Activated naive CD8-positive, alpha-beta T cell treated with anti-CD3 and anti-CD28 coated beads for 36 hours (primary cell): ENCODE measurements at regions not wholly inside any gene's neighbourhood (a gene's known extent, or its start where the extent isn't known, plus 50 kb on each side); places are given as distances from the start of the nearest gene placed in this dataset.

ENCODE experiments used
- DNase-seq: peaks from one replicate; pipeline ENCODE4 v3.0.0; 2021
- H3K27ac Mint-ChIP-seq: one replicate; pipeline ENCODE4 v1.8.0; 2022; ENCODE audit warnings: mild to moderate bottlenecking, moderate library complexity, mixed read lengths
- H3K27me3 Mint-ChIP-seq: one replicate; pipeline ENCODE4 v1.8.0; 2022; ENCODE audit warnings: mild to moderate bottlenecking, mixed read lengths
- H3K36me3 Mint-ChIP-seq: one replicate; pipeline ENCODE4 v1.8.0; 2021; ENCODE audit warnings: mild to moderate bottlenecking, mixed read lengths
- H3K4me1 Mint-ChIP-seq: one replicate; pipeline ENCODE4 v1.8.0; 2021; ENCODE audit warnings: mixed read lengths
- H3K4me3 Mint-ChIP-seq: one replicate; pipeline ENCODE4 v1.8.0; 2022; ENCODE audit warnings: mild to moderate bottlenecking, moderate library complexity, mixed read lengths
- H3K9me3 Mint-ChIP-seq: one replicate; pipeline ENCODE4 v1.8.0; 2022; ENCODE audit warnings: mixed read lengths

DNA sequence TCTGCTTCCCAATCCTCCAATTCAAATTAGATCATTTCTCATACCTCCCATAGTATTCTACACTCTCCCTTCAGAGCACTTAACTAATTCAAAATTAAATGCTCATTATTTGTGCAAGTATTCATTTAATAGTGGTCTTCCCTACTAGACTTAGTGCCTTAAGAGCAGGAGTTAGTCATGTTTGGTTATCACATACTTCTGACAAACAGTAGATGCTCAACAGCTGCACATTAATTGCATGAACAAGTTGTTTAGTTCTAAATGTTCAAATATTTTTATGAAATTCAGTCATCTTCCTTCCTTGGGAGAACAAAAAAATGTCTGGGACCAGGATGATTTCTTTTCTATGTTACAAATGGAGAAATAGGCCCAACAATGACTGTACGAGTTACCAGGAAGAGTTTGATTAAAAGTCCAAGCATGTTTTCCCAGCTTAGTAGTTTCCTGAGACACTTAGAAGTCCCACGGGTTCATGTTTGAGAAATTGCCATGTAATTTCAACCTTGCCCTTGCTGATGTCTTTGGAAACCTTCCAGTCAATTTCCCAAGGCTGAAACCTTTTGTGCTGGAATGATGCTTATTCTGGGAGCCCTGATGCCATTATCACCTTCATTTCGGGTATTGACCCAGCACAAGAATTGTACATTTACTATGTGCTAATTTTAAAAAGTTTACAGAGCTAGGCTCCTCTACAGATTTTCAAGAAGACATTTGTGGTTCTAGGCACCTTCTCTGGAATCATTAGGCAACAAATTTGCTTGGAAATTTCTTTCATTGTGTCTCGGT, 437.9 kb upstream of the PLXNA2 start:
- H3K27ac Mint-ChIP-seq = no peak overlapping the region
- H3K27me3 Mint-ChIP-seq = peaks cover 18% of the 10 kb centered on the region
- H3K4me1 Mint-ChIP-seq = no peaks in the 10 kb centered on the region
- no peak overlapping the region for H3K4me3 Mint-ChIP-seq
- H3K9me3 Mint-ChIP-seq = no peaks in the 10 kb centered on the region
- no peak for DNase-seq
- no peaks in the 10 kb centered on the region for H3K36me3 Mint-ChIP-seq

DNA sequence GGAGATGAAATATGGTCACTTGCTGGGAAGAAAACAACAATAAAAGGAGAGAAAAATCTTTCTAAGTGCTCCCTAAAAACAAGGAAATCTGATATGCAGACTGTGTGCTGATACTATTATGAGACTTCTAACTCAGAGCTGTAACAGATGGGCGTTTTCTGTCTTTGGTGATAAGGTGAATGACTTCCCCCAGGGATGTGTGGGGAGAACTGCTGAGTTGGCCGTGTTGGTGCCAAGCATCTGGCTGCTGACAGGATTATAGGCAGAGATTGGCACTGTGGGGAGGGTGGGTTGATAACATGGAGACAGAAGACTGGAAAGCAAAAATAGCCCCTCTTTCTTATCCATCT, 438.5 kb upstream of the PLXNA2 start:
- Mint-ChIP-seq H3K36me3 (no peaks in the 10 kb centered on the region), H3K4me3 (no peak overlapping the region), H3K27ac (no peak overlapping the region), H3K9me3 (no peaks in the 10 kb centered on the region), H3K27me3 (peaks cover 18% of the 10 kb centered on the region), H3K4me1 (no peaks in the 10 kb centered on the region)
- no peak for DNase-seq

DNA sequence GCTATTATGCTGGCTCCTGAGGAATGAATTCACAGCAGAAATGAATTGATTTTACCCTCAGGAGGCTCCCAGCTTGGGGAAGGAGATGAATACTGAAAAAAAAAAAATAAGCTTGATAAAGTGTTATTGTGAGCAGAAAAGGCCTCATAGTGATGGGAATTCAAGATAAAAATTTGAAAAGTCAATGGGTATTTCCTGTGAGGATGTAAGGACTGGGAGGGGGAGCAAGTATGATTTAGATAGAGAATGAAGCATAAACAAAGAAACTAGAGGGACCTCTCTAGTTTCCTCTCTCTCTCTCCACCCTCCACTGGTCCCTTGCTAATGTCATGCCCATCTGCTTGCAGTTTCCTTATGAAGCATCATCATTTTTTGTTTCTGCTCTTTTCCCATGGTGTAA, 439.0 kb upstream of the PLXNA2 start:
- Mint-ChIP-seq H3K27ac (no peak overlapping the region), H3K9me3 (no peaks in the 10 kb centered on the region), H3K36me3 (no peaks in the 10 kb centered on the region), H3K27me3 (peaks cover 18% of the 10 kb centered on the region), H3K4me1 (no peaks in the 10 kb centered on the region), H3K4me3 (no peak overlapping the region)
- no peak for DNase-seq

DNA sequence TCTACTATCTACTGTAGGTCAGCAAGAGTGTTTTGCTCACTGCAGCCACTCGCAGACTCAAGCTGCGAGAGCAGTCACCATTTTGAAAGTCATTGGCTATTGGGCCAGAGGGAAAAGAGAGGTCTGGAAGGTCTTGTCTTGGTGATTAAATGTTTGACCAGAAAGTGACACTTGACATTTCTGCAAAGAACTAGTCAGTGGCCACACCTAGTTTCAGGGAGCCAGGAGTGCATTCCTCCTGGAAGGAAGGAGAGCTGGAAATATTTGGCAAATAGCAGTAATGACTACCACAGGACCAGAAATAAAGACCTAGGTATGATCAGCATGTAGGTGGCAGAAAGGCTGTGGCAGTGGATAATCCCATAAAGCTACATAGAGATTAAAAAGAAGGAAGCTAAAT, 440.0 kb upstream of the PLXNA2 start:
- Mint-ChIP-seq H3K27ac (no peak overlapping the region), H3K9me3 (no peaks in the 10 kb centered on the region), H3K4me3 (no peak overlapping the region), H3K4me1 (no peaks in the 10 kb centered on the region), H3K27me3 (peaks cover 18% of the 10 kb centered on the region), H3K36me3 (no peaks in the 10 kb centered on the region)
- no peak for DNase-seq

DNA sequence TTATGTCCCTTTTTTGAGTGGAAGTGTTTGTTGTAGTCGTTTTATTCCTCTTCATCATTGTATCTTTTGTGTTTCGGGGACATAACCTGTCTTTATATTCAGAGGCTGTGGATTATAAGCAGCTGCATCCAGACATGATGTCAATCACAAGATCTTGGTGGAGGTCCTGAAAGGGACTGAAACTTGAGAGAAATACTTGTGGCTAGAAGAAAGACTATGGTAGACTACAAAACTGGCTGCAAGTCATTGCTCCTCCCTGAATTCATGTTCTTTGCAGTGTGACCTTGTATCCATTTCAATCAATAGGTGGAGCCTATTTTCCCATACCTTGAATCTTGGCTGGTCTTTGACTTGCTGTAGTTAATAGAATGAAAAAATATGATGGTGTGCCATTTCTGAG, 442.4 kb upstream of the PLXNA2 start:
- no peak overlapping the region for H3K4me3 Mint-ChIP-seq

DNA sequence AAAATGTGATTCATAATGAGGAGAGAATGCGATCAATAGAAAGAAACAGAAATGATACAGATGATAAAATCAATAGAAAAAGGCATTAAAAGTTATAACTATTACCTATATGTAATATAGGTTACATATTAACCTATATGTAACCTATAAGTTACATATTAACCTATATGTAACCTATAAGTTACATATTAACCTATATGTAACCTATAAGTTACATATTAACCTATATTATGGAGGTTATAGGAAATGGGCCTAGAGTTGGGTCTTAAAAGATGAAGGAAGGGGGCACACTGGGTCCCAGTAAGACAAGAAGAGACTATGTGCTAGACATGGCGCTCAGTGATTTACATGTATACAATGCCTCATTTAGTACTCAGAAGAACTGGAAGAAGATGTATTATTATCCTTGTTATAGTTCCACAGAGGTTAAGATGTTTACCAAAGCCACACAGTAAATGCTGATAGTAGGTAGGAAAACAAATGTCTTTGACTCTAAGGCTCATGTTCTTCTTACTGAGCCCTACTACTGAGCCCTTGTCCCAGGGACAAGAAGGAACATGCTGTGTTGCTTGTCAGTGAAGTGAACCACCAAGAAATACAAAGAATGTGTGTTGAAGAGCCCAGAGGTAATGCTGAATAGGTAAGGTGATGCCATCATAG, 444.6 kb upstream of the PLXNA2 start:
- Mint-ChIP-seq H3K27ac (no peak overlapping the region), H3K9me3 (no peaks in the 10 kb centered on the region)
- DNase-seq = no peak

More for the DNA sequence above, 442.4 kb upstream of the PLXNA2 start:
- Mint-ChIP-seq H3K9me3 (no peaks in the 10 kb centered on the region), H3K36me3 (no peaks in the 10 kb centered on the region), H3K4me1 (no peaks in the 10 kb centered on the region), H3K27me3 (peaks cover 25% of the 10 kb centered on the region), H3K27ac (no peak overlapping the region)
- no peak for DNase-seq

DNA sequence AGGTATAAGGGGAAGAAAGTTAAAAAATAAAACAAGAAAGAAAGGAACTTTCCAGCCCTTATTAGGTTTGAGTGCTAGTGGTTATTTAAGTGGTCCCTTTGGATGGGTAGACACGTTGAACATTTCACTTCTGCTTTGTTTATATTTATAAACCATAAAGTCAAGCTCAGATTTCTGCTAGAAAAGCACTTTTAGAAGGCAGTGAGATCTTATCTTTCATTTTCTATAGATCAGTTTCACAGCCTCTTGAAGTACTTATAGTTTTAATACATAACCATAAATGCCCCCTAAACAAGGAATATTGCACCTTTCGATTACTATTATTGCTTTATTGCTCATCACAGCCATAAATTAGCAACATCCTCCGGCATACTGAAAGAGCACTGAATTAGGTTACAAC, 446.8 kb upstream of the PLXNA2 start:
- Mint-ChIP-seq H3K4me1 (no peaks in the 10 kb centered on the region), H3K27me3 (peaks cover 7% of the 10 kb centered on the region), H3K27ac (no peak overlapping the region), H3K36me3 (no peaks in the 10 kb centered on the region), H3K9me3 (no peaks in the 10 kb centered on the region), H3K4me3 (no peak overlapping the region)
- DNase-seq = no peak

More for the DNA sequence above, 444.6 kb upstream of the PLXNA2 start:
- peaks cover 14% of the 10 kb centered on the region for H3K27me3 Mint-ChIP-seq
- H3K4me3 Mint-ChIP-seq = no peak overlapping the region
- no peaks in the 10 kb centered on the region for H3K36me3 Mint-ChIP-seq
- H3K4me1 Mint-ChIP-seq = no peaks in the 10 kb centered on the region

DNA sequence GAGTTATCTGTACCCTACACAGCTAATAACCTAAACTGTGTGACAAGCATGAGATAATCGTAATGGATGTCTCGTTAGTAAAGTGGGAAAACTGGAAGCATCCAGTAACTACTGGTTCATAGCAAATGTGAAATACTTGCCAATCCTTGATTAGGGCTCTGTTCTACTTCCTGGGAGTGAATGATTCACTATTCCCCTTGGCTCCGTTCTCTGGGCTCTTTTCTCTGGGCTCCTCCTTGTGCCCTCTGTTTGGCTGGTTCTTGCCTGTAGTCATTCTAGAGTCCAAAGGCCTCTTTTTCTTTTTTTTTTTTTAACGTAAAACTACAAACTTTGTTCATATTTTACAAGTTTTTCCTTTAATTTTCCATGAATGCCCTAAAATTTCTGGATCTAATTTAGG, 465.8 kb upstream of the PLXNA2 start:
- H3K27ac Mint-ChIP-seq = no peak overlapping the region

DNA sequence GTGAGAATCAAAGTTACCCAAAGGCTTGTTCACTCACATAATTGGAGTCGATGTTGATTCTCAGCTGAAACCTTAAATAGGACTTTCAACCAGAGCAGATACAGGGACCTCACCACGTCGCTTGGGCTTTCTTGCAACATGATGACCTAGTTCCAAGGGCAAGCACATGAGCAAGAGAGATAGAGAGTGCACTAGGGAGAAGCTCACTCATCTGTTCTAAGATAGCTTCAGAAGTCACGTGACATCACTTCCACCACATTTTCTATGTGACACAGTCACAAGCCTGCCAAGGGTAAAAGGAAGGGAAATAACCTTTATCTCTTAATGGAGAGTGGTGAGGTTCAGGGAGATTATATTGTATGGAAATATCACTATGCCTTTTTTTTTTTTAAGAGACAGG, 470.1 kb upstream of the PLXNA2 start:
- Mint-ChIP-seq H3K9me3 (peaks cover 2% of the 10 kb centered on the region), H3K4me3 (no peak overlapping the region), H3K4me1 (no peaks in the 10 kb centered on the region), H3K27ac (no peak overlapping the region), H3K36me3 (no peaks in the 10 kb centered on the region), H3K27me3 (no peaks in the 10 kb centered on the region)
- DNase-seq = no peak

More for the DNA sequence above, 465.8 kb upstream of the PLXNA2 start:
- DNase-seq = no peak
- Mint-ChIP-seq H3K4me1 (no peaks in the 10 kb centered on the region), H3K4me3 (no peak overlapping the region), H3K9me3 (peaks cover 2% of the 10 kb centered on the region), H3K27me3 (no peaks in the 10 kb centered on the region), H3K36me3 (no peaks in the 10 kb centered on the region)

DNA sequence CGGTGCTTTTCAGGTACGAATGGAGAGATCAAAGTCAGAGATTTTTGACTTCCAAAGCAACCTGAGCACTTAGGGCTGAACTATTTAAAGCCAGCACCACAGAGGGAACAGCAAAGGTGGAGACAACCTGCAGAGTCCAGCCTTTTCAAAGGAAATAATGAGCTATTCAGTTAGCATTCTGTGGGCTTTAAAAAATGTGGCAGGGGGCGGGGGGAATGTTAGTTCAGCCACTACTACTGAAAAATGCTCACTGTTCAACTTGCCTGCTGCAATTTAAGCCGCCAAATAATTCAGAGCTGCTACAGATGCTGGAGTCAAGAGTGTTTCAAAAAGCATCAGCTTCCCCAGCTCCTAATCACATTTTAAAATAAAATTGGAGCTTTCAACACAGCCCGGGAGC, 473.3 kb upstream of the PLXNA2 start:
- peaks cover 3% of the 10 kb centered on the region for H3K27me3 Mint-ChIP-seq
- H3K36me3 Mint-ChIP-seq = peaks cover 5% of the 10 kb centered on the region
- peaks cover 15% of the 10 kb centered on the region for H3K9me3 Mint-ChIP-seq
- H3K4me1 Mint-ChIP-seq = no peaks in the 10 kb centered on the region
- no peak overlapping the region for H3K4me3 Mint-ChIP-seq
- H3K27ac Mint-ChIP-seq = no peak overlapping the region
- DNase-seq = no peak

DNA sequence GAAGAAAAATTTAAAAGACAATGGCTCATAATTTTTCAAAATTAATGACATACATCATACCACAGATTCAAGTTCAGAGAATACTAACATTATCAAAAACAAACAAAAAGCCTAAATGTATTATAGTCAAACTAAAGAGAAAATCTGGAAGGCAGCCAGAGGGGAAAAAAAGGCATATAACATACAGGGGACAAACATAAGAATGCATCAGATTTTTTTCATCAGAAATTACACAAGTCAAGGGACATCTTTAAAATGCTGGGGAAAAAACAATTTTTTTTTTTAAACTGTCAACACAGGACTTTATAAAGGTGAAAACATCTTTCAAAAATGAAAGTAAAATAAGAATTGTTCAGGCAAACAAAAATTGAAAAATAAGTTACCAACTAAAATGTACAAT, 478.4 kb upstream of the PLXNA2 start:
- peaks cover 5% of the 10 kb centered on the region for H3K36me3 Mint-ChIP-seq
- peaks cover 3% of the 10 kb centered on the region for H3K27me3 Mint-ChIP-seq

DNA sequence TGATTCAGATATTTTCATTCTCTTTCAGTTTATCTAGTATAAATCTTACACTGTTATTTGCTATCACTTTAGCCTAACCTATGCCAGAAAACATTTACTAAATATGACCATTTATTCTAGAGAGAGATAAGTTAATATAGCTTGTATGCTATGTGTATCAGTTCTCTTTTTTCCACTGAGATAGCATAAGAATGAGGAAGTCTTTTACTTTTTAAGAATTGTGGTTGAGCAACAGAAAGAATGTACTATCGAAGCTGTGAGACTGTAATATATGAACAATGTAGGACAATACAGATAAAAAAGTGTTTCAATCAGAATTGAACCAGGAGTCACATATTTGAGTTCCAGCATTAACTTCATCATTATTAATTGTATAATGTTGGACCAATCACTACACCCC, 479.9 kb upstream of the PLXNA2 start:
- Mint-ChIP-seq H3K9me3 (peaks cover 21% of the 10 kb centered on the region), H3K27ac (no peak overlapping the region), H3K4me1 (no peaks in the 10 kb centered on the region), H3K4me3 (no peak overlapping the region), H3K36me3 (peaks cover 5% of the 10 kb centered on the region), H3K27me3 (peaks cover 3% of the 10 kb centered on the region)
- no peak for DNase-seq

More for the DNA sequence above, 478.4 kb upstream of the PLXNA2 start:
- DNase-seq = no peak
- Mint-ChIP-seq H3K27ac (no peak overlapping the region), H3K4me3 (no peak overlapping the region), H3K9me3 (peaks cover 21% of the 10 kb centered on the region), H3K4me1 (no peaks in the 10 kb centered on the region)

DNA sequence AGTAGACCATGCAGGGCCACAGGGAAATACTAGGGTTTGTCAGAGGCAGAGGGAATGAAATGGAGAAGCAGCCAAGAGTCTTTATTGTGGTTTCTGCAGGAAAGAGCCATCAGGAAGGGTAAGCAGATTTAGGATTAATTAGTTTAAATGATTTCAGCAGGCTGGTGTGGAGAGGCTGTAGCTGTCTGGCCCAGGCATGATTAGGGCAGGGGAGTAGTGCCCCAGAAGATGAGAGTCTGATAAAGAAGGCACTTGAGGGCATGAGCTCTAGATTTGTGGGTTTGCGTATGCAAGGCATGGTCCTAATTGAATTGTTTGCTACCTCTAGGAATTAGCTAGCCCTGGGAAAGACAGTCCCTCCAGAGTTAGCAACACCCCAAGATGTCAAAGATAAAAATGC, 484.6 kb upstream of the PLXNA2 start:
- no peak overlapping the region for H3K4me3 Mint-ChIP-seq
- no peaks in the 10 kb centered on the region for H3K9me3 Mint-ChIP-seq

DNA sequence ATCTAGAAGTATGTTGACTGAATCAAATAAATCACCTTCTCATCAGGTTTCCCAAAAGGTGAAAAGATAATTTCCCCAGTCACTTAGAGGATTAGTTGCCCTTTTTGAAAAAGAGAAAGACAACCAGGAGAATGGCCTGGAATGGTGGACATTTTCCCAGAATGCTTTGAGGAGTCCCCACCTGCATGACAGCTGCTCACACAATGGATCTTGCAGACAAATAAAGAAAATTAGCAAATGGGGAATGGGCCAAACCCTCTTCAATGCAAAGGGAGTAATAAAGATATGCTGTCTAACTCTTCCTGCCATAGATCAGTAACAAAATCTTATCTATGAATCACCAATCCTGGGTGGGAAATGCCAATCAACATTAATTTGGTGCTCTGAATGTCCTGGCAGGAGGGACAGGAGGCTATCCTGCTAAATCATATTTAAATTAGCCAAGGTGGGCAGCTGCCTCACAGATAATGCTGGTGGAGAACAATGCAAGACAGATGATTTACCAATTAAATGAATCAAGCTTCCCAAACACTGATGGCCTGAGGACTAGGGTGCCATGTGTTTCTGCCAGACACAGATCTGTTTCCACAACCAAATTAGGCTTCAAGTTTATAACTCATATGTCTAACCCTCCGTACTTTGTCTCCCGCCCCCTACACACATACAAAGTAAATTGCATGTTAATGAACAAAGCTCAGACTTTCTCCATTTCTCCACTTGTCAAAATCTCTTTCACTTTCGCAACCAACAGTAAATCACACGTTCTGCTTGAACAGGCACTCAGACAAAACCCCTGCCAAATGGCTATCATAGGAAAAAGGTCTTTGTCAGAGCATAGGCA, 488.0 kb upstream of the PLXNA2 start:
- Mint-ChIP-seq H3K9me3 (no peaks in the 10 kb centered on the region), H3K4me1 (peaks cover 6% of the 10 kb centered on the region), H3K36me3 (no peaks in the 10 kb centered on the region), H3K4me3 (no peak overlapping the region), H3K27ac (no peak overlapping the region), H3K27me3 (peaks cover 16% of the 10 kb centered on the region)
- DNase-seq = no peak

More for the DNA sequence above, 484.6 kb upstream of the PLXNA2 start:
- H3K27ac Mint-ChIP-seq = no peak overlapping the region
- peaks cover 6% of the 10 kb centered on the region for H3K4me1 Mint-ChIP-seq
- no peak for DNase-seq
- peaks cover 11% of the 10 kb centered on the region for H3K27me3 Mint-ChIP-seq
- H3K36me3 Mint-ChIP-seq = no peaks in the 10 kb centered on the region

DNA sequence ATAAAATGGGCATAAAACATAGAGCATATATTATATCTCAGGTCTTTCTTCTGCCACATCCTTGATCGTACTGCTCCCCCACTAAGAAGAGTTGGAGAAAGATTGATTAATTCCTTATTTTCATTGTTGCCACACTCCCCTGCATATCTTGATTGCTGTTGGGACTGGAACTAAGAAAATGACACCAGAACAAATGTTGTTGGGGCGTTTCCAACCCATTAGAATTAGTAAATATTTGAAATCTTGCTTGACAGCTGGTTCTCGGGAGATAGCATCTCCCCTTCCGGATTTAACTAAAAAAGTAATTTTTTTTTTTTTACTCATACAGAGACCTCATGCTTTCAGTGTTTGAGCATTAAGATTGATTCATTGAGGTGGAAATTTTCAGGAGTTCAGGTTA, 493.0 kb upstream of the PLXNA2 start:
- no peak overlapping the region for H3K4me3 Mint-ChIP-seq
- peaks cover 10% of the 10 kb centered on the region for H3K27me3 Mint-ChIP-seq
- no peak for DNase-seq
- H3K9me3 Mint-ChIP-seq = no peaks in the 10 kb centered on the region
- H3K4me1 Mint-ChIP-seq = peaks cover 5% of the 10 kb centered on the region
- H3K27ac Mint-ChIP-seq = no peak overlapping the region
- no peaks in the 10 kb centered on the region for H3K36me3 Mint-ChIP-seq
